ENCODE measurements at regions not wholly inside any gene's neighbourhood (a gene's known extent, or its start where the extent isn't known, plus 50 kb on each side); places are given as distances from the start of the nearest gene placed in this dataset.

DNA sequence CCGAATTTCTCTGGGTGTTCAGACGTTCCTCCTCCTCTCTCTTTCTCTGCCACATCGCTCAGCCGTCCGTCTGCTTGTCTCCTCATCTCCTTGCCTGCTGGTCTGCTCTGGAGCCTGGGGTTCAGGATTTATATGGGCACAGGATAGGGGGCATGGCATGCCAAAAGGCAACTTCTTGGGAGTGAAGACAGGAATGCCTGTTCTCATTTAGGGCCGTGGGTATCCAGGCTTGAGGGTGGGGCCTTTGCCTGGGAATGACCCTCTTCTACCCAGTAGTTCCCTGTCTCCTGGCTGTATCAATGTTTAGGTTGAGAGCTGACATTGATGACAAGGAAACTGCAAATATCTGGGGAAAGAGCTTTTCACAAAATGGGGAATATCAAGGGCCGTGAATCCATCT is 98.0 kb downstream of the HRH4 start:
- H3K9me3 Mint-ChIP-seq: no peaks in the 10 kb centered on the region
- peaks cover 23% of the 10 kb centered on the region for H3K4me1 Mint-ChIP-seq
- no peak for TF ChIP-seq CTCF (IDR thresholded peaks at IDR 0.05; ENCODE audit: unreplicated experiment in 3 of 3)
- H3K27ac Mint-ChIP-seq: no peak overlapping the region
- peaks cover 3% of the 10 kb centered on the region for H3K27me3 Mint-ChIP-seq (ENCODE audit: low read depth)
- no peaks in the 10 kb centered on the region for H3K36me3 Mint-ChIP-seq (ENCODE audit: low read depth)
- no peak overlapping the region for H3K4me3 Mint-ChIP-seq

- no peaks in the 10 kb centered on the region for H3K36me3 Mint-ChIP-seq (ENCODE audit: low read depth)
- no peak for TF ChIP-seq CTCF (IDR thresholded peaks at IDR 0.05; ENCODE audit: unreplicated experiment in 3 of 3)
- H3K4me3 Mint-ChIP-seq: no peak overlapping the region
- peaks cover 12% of the 10 kb centered on the region for H3K4me1 Mint-ChIP-seq
- H3K27me3 Mint-ChIP-seq (ENCODE audit: low read depth): peaks cover 3% of the 10 kb centered on the region
- H3K27ac Mint-ChIP-seq: no peak overlapping the region
- H3K9me3 Mint-ChIP-seq: no peaks in the 10 kb centered on the region
Observed at GRCh38 chr18:24559526-24559925, 99.1 kb downstream of the HRH4 start.

- Mint-ChIP-seq H3K9me3 (no peaks in the 10 kb centered on the region), H3K27me3 (ENCODE audit: low read depth) (peaks cover 3% of the 10 kb centered on the region), H3K27ac (peak overlapping the region in 2 of 3 experiments; percentile 52 to 81), H3K4me1 (peaks cover 8% of the 10 kb centered on the region), H3K4me3 (peak overlapping the region in 1 of 3 experiments; percentile 0), H3K36me3 (ENCODE audit: low read depth) (no peaks in the 10 kb centered on the region)
- TF ChIP-seq CTCF (IDR thresholded peaks at IDR 0.05; ENCODE audit: unreplicated experiment in 3 of 3): no peak
Observed at GRCh38 chr18:24560511-24560981, 100.1 kb downstream of the HRH4 start.

GRCh38 chr18:24561369-24561965 is 101.0 kb downstream of the HRH4 start:
- no peaks in the 10 kb centered on the region for H3K36me3 Mint-ChIP-seq (ENCODE audit: low read depth)
- TF ChIP-seq CTCF (IDR thresholded peaks at IDR 0.05; ENCODE audit: unreplicated experiment in 3 of 3): no peak
- no peaks in the 10 kb centered on the region for H3K9me3 Mint-ChIP-seq
- H3K4me3 Mint-ChIP-seq: no peak overlapping the region
- peaks cover 8% of the 10 kb centered on the region for H3K4me1 Mint-ChIP-seq
- H3K27me3 Mint-ChIP-seq (ENCODE audit: low read depth): peaks cover 3% of the 10 kb centered on the region
- H3K27ac Mint-ChIP-seq: peak overlapping the region in 1 of 3 experiments; percentile 81

DNA sequence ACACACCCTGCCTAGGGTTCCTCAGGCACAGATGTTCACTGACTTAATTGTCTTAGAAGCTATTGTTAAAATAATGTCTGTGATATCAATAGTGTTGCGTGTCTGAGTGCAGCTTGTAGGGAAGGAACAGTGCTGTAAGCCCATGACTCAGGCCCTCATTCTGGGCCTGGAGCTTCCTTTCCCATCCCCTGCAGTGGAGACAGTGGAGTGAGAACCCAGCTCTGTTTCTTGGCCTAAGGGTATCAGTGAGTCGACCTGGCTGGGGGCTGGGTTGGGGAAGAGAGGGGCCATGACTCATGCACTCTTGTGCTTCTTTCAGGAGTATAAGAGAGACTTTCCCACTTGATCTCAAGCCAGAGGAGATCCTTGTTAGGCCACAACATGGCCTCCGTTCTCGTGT is 106.8 kb downstream of the HRH4 start:
- Mint-ChIP-seq H3K36me3 (ENCODE audit: low read depth) (no peaks in the 10 kb centered on the region), H3K4me3 (no peak overlapping the region), H3K27me3 (ENCODE audit: low read depth) (peaks cover 3% of the 10 kb centered on the region), H3K4me1 (no peaks in the 10 kb centered on the region), H3K9me3 (peaks cover 3% of the 10 kb centered on the region), H3K27ac (no peak overlapping the region)
- TF ChIP-seq CTCF (IDR thresholded peaks at IDR 0.05; ENCODE audit: unreplicated experiment in 3 of 3): no peak

GRCh38 chr18:24570716-24571115 is 110.3 kb downstream of the HRH4 start:
- no peak for TF ChIP-seq CTCF (IDR thresholded peaks at IDR 0.05; ENCODE audit: unreplicated experiment in 3 of 3)
- Mint-ChIP-seq H3K27ac (no peak overlapping the region), H3K36me3 (ENCODE audit: low read depth) (no peaks in the 10 kb centered on the region), H3K27me3 (ENCODE audit: low read depth) (no peaks in the 10 kb centered on the region), H3K9me3 (peaks cover 9% of the 10 kb centered on the region), H3K4me1 (no peaks in the 10 kb centered on the region), H3K4me3 (no peak overlapping the region)
